ENCODE measurements at regions not wholly inside any gene's neighbourhood (a gene's known extent, or its start where the extent isn't known, plus 50 kb on each side); places are given as distances from the start of the nearest gene placed in this dataset.
"Not testable (repeated sequence)": the region's sequence is repeated elsewhere in the genome, so short reads cannot be mapped to it uniquely, and the experiment has no call there.

GRCh38 chr21:14008006-14008405, 202.7 kb downstream of the LIPI start:
- DNase-seq, result not testable (repeated sequence)

- not testable (repeated sequence) for DNase-seq
Measured at GRCh38 chr21:14006144-14006543, 204.6 kb downstream of the LIPI start.

- not testable (repeated sequence) for DNase-seq
Measured at GRCh38 chr21:13986996-13987958, 223.5 kb downstream of the LIPI start.

- not testable (repeated sequence) for DNase-seq
Measured at GRCh38 chr21:13985865-13986863, 224.6 kb downstream of the LIPI start.

- not testable (repeated sequence) for DNase-seq
Measured at GRCh38 chr21:13985137-13985864, 225.5 kb downstream of the LIPI start.

- DNase-seq, result not testable (repeated sequence)
Measured at GRCh38 chr21:13984728-13985127, 226.0 kb downstream of the LIPI start.

GRCh38 chr21:13981176-13982087, 229.3 kb downstream of the LIPI start:
- not testable (repeated sequence) for DNase-seq

GRCh38 chr21:13980115-13980662, 230.6 kb downstream of the LIPI start:
- peak; percentile 53 for DNase-seq

GRCh38 chr21:13979608-13980007, 231.1 kb downstream of the LIPI start:
- not testable (repeated sequence) for DNase-seq

- not testable (repeated sequence) for DNase-seq
Measured at GRCh38 chr21:13974582-13974981, 236.2 kb downstream of the LIPI start.

GRCh38 chr21:13969853-13970252, 240.9 kb downstream of the LIPI start:
- DNase-seq, result not testable (repeated sequence)

- DNase-seq, result not testable (repeated sequence)
Measured at GRCh38 chr21:13969002-13969401, 241.8 kb downstream of the LIPI start.

- DNase-seq, result not testable (repeated sequence)
Measured at GRCh38 chr21:13963259-13963658, 247.5 kb downstream of the LIPI start.

- DNase-seq, result no peak
Measured at GRCh38 chr21:13937236-13937635, 273.5 kb downstream of the LIPI start.

GRCh38 chr21:13936033-13936937, 274.5 kb downstream of the LIPI start:
- not testable (repeated sequence) for DNase-seq

- not testable (repeated sequence) for DNase-seq
Measured at GRCh38 chr21:13935396-13936032, 275.2 kb downstream of the LIPI start.

GRCh38 chr21:13934887-13935342, 275.8 kb downstream of the LIPI start:
- DNase-seq, result not testable (repeated sequence)

GRCh38 chr21:13923175-13923574, 287.6 kb downstream of the LIPI start:
- not testable (repeated sequence) for DNase-seq

- DNase-seq, result not testable (repeated sequence)
Measured at GRCh38 chr21:13921455-13921854, 289.3 kb downstream of the LIPI start.
